ENCODE measurements at regions not wholly inside any gene's neighbourhood (a gene's known extent, or its start where the extent isn't known, plus 50 kb on each side); places are given as distances from the start of the nearest gene placed in this dataset.

GRCh38 chr2:220575963-220576362 lies 948.5 kb downstream of the SLC4A3 start:
- Histone ChIP-seq H3K9me3 (no peaks in the 10 kb centered on the region), H3K4me1 (no peaks in the 10 kb centered on the region), H3K36me3 (no peaks in the 10 kb centered on the region), H3K4me3 (no peak overlapping the region), H3K27me3 (no peaks in the 10 kb centered on the region), H3K27ac (no peak overlapping the region)
- DNase-seq (no peak), ATAC-seq (no peak)
- TF ChIP-seq POLR2A (IDR thresholded peaks at IDR 0.05) = no peak
- no peak for TF ChIP-seq CTCF (IDR thresholded peaks at IDR 0.05 in 4 of 5, conservative IDR thresholded peaks at IDR 0.05 in 1 of 5)
- intact Hi-C loops (cut with DNase I; ENCODE audit: low total_unique reads) = no loop called here
- in situ Hi-C loops (cut with MboI; ENCODE audit: low sequenced_read_pairs in 4 of 4) = no loop called here

GRCh38 chr2:220579452-220579851 lies 952.0 kb downstream of the SLC4A3 start:
- no peaks in the 10 kb centered on the region for H3K9me3 ChIP-seq
- TF ChIP-seq CTCF (IDR thresholded peaks at IDR 0.05 in 4 of 5, conservative IDR thresholded peaks at IDR 0.05 in 1 of 5) = no peak
- no peak for TF ChIP-seq POLR2A (IDR thresholded peaks at IDR 0.05)
- no peaks in the 10 kb centered on the region for H3K36me3 ChIP-seq

GRCh38 chr2:220580113-220580512 lies 952.7 kb downstream of the SLC4A3 start:
- H3K27me3 ChIP-seq = peaks cover 0 to 2% (median 0%) of the 10 kb centered on the region in 3 donors
- no peak for TF ChIP-seq CTCF (IDR thresholded peaks at IDR 0.05 in 4 of 5, conservative IDR thresholded peaks at IDR 0.05 in 1 of 5)
- TF ChIP-seq POLR2A (IDR thresholded peaks at IDR 0.05) = no peak
- H3K4me3 ChIP-seq = no peak overlapping the region
- H3K36me3 ChIP-seq = no peaks in the 10 kb centered on the region
- no peaks in the 10 kb centered on the region for H3K4me1 ChIP-seq
- ATAC-seq (no peak), DNase-seq (no peak)
- no peak overlapping the region for H3K27ac ChIP-seq
- H3K9me3 ChIP-seq = no peaks in the 10 kb centered on the region
- in situ Hi-C loops (cut with MboI; ENCODE audit: low sequenced_read_pairs in 4 of 4) (no loop called here), intact Hi-C loops (cut with DNase I; ENCODE audit: low total_unique reads) (no loop called here)

More at GRCh38 chr2:220579452-220579851, 952.0 kb downstream of the SLC4A3 start:
- in situ Hi-C loops (cut with MboI; ENCODE audit: low sequenced_read_pairs in 4 of 4) = no loop called here
- Histone ChIP-seq H3K27me3 (no peaks in the 10 kb centered on the region), H3K4me3 (no peak overlapping the region), H3K27ac (no peak overlapping the region), H3K4me1 (no peaks in the 10 kb centered on the region)
- ATAC-seq (no peak), DNase-seq (no peak)
- intact Hi-C loops (cut with DNase I; ENCODE audit: low total_unique reads) = no loop called here

GRCh38 chr2:220583725-220584124 lies 956.3 kb downstream of the SLC4A3 start:
- peaks cover 0 to 3% (median 2%) of the 10 kb centered on the region in 3 donors for H3K27me3 ChIP-seq
- DNase-seq = no peak

More at GRCh38 chr2:220583725-220584124, 956.3 kb downstream of the SLC4A3 start:
- Histone ChIP-seq H3K36me3 (no peaks in the 10 kb centered on the region), H3K4me1 (no peaks in the 10 kb centered on the region), H3K9me3 (no peaks in the 10 kb centered on the region), H3K27ac (no peak overlapping the region), H3K4me3 (no peak overlapping the region)
- intact Hi-C loops (cut with DNase I; ENCODE audit: low total_unique reads) = no loop called here
- ATAC-seq = no peak
- in situ Hi-C loops (cut with MboI; ENCODE audit: low sequenced_read_pairs in 4 of 4) = no loop called here
- TF ChIP-seq POLR2A (IDR thresholded peaks at IDR 0.05) = no peak
- TF ChIP-seq CTCF (IDR thresholded peaks at IDR 0.05 in 4 of 5, conservative IDR thresholded peaks at IDR 0.05 in 1 of 5) = no peak

All from gastrocnemius medialis (tissue), 4 donors.